Fibroblast of villous mesenchyme (primary cell): ENCODE measurements at regions not wholly inside any gene's neighbourhood (a gene's known extent, or its start where the extent isn't known, plus 50 kb on each side); places are given as distances from the start of the nearest gene placed in this dataset.

Experiments used
- DNase-seq: peaks from one replicate; pipeline ENCODE4 v3.0.0-alpha.2; 2010; ENCODE audit warnings: low read depth
- H3K4me3 ChIP-seq: 2 replicates; pipeline ENCODE4 v1.5.1; 2011; ENCODE audit warnings: low read depth, mild to moderate bottlenecking, low read length
- TF ChIP-seq, protein P1 (sequence below): IDR thresholded peaks from 2 replicates; pipeline ENCODE4 v1.5.1; 2012; ENCODE audit warnings: low read depth, mild to moderate bottlenecking, low read length; ENCODE audit not compliant: insufficient read depth

DNA sequence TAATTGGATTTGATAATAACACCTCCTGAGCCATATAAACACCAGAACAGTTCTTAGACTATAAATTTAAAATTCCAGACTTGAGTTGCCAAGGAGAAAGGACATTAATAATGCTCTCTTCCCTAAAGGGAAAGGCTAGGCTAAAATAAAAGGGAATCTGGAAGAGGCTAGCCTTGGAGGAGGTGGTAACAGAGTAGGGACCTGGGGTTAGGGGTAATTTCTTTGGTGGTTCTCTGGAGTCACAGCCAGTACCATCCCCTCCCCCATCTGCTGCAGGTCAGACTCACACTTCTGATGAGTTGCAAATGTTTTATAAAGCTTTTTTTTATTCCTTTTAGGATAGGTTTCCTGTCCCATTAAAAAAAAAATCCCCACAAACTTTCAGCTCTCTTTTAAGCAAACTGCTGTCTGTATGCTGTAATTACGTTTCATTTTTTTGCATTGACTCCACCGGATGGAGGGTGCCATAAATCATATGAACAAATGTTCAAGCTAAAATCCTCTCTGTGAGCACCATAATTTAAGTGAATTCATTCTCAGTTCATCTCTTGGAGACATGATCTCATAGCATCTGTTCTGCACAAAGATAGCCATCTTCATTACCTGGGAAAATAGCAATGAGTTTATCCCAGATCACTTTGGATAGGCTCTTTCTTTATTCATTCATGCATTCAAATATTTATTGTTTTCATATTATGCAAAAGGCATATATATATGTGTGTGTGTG, 379.6 kb downstream of the TTLL7 start:
- DNase-seq: no peak
- TF ChIP-seq, protein P1, sequence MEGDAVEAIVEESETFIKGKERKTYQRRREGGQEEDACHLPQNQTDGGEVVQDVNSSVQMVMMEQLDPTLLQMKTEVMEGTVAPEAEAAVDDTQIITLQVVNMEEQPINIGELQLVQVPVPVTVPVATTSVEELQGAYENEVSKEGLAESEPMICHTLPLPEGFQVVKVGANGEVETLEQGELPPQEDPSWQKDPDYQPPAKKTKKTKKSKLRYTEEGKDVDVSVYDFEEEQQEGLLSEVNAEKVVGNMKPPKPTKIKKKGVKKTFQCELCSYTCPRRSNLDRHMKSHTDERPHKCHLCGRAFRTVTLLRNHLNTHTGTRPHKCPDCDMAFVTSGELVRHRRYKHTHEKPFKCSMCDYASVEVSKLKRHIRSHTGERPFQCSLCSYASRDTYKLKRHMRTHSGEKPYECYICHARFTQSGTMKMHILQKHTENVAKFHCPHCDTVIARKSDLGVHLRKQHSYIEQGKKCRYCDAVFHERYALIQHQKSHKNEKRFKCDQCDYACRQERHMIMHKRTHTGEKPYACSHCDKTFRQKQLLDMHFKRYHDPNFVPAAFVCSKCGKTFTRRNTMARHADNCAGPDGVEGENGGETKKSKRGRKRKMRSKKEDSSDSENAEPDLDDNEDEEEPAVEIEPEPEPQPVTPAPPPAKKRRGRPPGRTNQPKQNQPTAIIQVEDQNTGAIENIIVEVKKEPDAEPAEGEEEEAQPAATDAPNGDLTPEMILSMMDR: no peak
- H3K4me3 ChIP-seq: no peak overlapping the region

DNA sequence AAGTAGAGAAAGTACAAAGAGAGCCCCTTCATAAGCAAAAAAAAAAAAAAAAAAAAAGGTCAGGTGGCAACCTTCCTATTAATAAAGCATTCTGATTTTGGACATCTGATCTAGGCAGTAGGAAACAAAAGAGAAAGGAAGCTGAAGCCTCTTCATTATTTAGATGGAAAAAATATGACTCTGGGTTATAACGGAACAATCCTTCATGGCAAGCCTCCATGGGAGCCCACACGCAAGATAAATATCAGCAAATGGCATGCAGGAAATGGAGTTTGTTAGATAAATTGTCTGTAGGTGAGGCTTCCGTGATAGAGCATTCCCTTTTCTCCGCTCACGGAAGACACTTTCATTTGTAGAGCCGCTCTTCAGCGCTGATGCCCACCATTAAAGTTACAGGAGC, 381.0 kb downstream of the TTLL7 start:
- H3K4me3 ChIP-seq: no peak overlapping the region
- DNase-seq: no peak
- TF ChIP-seq, protein P1: no peak

DNA sequence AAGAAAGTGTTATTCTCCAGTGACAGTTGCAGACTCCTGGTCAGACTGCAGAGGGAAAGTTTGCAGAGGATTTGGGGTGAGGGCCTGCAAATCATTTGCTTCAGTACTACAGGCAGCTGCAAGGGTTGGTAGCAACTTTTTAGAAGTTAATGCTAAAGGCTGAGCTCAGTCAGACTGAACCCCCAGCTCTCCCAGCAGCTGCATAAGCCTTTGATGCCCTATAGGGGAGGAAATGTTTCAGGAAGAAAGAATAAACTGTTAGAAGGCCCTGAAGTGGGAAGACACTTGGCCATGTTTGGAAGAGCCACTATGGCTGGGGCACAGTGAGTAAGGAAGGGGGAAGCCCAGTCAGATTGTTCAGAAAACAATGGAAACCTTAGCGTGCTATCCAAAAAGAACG, 383.6 kb downstream of the TTLL7 start:
- TF ChIP-seq, protein P1: no peak
- no peak overlapping the region for H3K4me3 ChIP-seq
- no peak for DNase-seq

DNA sequence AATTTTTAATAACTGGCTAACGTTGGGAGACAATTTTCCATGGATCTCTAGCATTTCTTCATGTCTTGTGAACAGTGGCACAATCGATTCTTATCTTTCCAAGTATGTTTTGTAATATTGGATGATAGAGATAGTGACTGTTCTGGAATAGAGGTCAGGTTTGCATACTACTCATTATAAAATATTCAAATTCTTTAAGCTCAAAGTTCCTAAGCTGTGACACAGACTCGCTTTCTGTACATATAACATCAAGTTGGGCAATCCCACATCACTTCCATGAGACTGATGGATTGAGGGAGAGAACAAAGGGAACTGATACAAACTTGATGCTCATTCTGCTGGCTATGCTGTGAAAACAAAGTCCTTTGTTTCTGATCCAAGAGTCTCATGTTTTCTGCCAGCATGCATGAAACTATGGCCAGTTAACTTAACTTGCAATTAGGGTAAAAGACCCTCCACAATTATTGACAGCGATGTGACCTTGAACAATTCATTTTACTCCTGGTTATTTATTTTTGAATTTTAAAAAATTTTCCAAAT, 392.4 kb downstream of the TTLL7 start:
- no peak for DNase-seq
- TF ChIP-seq, protein P1: no peak
- H3K4me3 ChIP-seq: no peak overlapping the region

DNA sequence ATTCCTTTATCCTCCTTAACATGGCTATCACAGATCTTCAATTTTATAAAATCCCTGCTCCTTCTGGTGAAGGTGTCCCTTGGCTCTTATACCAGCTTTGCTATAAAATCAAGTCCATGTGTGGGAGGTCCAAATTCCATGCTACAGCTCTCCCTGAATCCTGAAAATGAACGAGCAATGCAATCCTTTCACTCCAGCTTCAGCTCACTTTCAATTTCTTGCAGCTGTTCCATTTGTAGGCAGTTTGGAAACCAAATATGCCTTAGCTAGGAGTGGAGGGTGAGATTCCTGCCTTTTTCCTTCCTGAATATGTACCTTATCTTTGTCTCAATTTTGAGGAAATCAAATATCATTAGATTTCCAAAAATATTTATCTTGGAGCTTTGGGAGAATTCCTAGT, 402.6 kb downstream of the TTLL7 start:
- no peak for DNase-seq
- H3K4me3 ChIP-seq: no peak overlapping the region
- TF ChIP-seq, protein P1: no peak

DNA sequence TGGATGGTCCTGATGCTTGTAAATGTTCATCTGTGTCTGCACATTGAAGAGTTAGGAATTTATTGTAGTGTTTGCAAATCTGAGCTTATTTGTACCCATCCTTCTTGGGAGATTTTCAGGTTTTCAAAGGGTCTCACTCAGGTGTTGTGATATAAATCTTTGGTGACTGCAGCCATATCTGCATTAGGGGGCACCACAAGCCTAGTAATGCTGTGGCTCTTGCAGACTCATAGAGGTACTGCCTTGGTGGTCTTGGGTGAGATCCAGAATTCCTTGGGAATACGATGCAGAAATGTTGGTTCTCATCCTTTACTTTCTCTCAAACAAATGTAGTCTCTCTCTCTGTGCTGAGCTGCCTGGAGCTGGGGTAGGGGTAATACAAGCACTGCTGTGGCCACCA, 405.9 kb downstream of the TTLL7 start:
- H3K4me3 ChIP-seq: no peak overlapping the region
- TF ChIP-seq, protein P1: no peak
- DNase-seq: no peak

DNA sequence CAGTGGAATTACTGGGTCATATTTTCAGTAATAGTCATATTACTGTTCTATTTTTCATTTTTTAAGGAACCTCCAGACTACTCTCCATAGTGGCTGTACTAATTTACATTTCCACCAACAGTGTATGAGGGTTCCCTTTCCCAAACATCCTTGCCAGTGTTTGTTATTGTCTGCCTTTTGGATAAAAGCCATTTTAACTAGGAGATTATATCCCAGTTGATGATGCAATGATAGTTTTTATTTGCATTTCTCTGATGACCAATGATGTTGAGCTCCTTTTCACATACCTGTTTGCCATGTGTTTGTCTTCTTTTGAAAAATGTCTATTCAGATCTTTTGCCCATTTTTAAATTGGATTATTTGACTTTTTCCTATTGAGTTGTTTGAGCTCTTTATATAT, 410.8 kb downstream of the TTLL7 start:
- TF ChIP-seq, protein P1: no peak
- DNase-seq: no peak
- no peak overlapping the region for H3K4me3 ChIP-seq
